HEK293 (cell line): ENCODE measurements at regions not wholly inside any gene's neighbourhood (a gene's known extent, or its start where the extent isn't known, plus 50 kb on each side); places are given as distances from the start of the nearest gene placed in this dataset.

Experiments used
- CTCF ChIP-seq: fragments of 450-650 bp; formaldehyde crosslinking; IDR thresholded peaks from 2 replicates; pipeline ENCODE4 v1.5.1; 2016; ENCODE audit warnings: missing biosample characterization, missing genetic modification characterization
- HOXA7 ChIP-seq: sonication (generic); formaldehyde crosslinking; IDR thresholded peaks from 2 replicates; pipeline ENCODE4 v1.8.1; 2022; ENCODE audit warnings: missing genetic modification reagents, borderline replicate concordance
- TSHZ1 ChIP-seq: fragments of 450-650 bp; formaldehyde crosslinking; IDR thresholded peaks from 2 replicates; pipeline ENCODE4 v1.5.1; 2016; ENCODE audit warnings: missing biosample characterization, missing genetic modification characterization, borderline replicate concordance
- ZNF114 ChIP-seq: fragments of 450-650 bp; formaldehyde crosslinking; IDR thresholded peaks from 2 replicates; pipeline ENCODE4 v1.5.0; 2017; ENCODE audit warnings: missing biosample characterization, missing genetic modification characterization
- ZNF391 ChIP-seq: fragments of 450-650 bp; formaldehyde crosslinking; IDR thresholded peaks from 2 replicates; pipeline ENCODE4 v1.5.1; 2016; ENCODE audit warnings: low read depth, missing biosample characterization, missing genetic modification characterization, borderline replicate concordance
- TF ChIP-seq, protein P1 (sequence below): sonication (generic); formaldehyde crosslinking; IDR thresholded peaks from 2 replicates; pipeline ENCODE4 v1.8.1; 2022; ENCODE audit warnings: mild to moderate bottlenecking, moderate library complexity, missing genetic modification reagents

DNA sequence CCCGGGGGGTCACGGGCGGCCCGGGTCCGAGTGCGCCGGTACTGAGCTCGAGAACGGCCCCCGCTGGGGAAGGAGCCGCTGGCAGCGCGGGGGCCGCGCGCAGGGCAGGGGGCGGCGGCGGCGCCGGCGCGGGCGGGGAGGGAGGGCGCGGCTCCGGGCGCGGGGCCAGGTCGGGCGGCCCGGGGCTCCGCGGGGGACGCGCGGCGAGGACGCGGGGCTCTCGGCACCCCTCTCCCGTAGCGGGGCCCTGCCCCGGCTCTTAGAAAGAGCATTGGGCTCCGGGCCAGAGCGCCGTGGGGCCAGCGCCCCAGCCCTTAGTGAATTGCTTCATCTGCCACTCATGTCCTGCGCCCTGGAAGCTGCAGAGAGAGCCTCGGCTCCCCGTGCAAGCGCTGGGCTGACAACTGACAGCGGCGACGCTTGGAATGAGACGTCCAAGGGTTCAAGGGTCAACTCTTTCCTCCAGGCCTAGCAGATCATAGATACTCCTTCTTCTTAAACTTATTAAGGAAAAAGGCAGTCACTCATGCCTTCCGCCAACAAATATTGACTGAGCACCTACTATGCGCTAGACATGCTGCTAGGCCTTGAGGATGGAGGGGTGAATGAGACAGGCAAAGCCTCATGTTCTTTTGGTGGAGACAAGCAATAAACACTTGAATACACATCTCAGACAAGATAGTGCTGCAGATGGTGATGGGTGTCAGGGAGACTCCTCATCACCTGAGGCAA is 140.8 kb downstream of the SMAD6 start:
- TF ChIP-seq CTCF (tag by site-specific recombination): no peak
- TF ChIP-seq ZNF391 (tag by site-specific recombination): no peak
- no peak for TF ChIP-seq ZNF114 (tag by site-specific recombination)
- TF ChIP-seq HOXA7 (CRISPR knock-in tag): no peak
- TF ChIP-seq, protein P1, sequence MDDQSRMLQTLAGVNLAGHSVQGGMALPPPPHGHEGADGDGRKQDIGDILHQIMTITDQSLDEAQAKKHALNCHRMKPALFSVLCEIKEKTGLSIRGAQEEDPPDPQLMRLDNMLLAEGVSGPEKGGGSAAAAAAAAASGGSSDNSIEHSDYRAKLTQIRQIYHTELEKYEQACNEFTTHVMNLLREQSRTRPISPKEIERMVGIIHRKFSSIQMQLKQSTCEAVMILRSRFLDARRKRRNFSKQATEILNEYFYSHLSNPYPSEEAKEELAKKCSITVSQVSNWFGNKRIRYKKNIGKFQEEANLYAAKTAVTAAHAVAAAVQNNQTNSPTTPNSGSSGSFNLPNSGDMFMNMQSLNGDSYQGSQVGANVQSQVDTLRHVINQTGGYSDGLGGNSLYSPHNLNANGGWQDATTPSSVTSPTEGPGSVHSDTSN: no peak
- no peak for TF ChIP-seq TSHZ1
